Activated CD4-positive, alpha-beta memory T cell treated with anti-CD3 and anti-CD28 coated beads, Interleukin-2, amount 10 ng/mL, durations not matched to agents 7 days and 5 days (primary cell): ENCODE measurements at regions not wholly inside any gene's neighbourhood (a gene's known extent, or its start where the extent isn't known, plus 50 kb on each side); places are given as distances from the start of the nearest gene placed in this dataset.
A peak's percentile ranks its signal among the peaks of the same experiment; 100 is the strongest.

Source experiments
- CTCF ChIA-PET: fragments of 350-600 bp; sonication (Branson Sonifier 250); formaldehyde crosslinking; loops from one replicate; lab custom pipeline; 2021; ENCODE audit warnings: antibody characterized with exemption, inconsistent platforms; lab: Charles Lee
- POLR2A ChIA-PET: fragments of 350-600 bp; sonication (Branson Sonifier 250); formaldehyde crosslinking; loops from one replicate; lab custom pipeline; 2021; ENCODE audit warnings: antibody characterized with exemption; lab: Charles Lee
- DNase-seq: peaks from one replicate; pipeline ENCODE4 v3.0.0-alpha.2; 2020
- H3K27ac Mint-ChIP-seq: one replicate; pipeline ENCODE4 v1.8.0; 2021; ENCODE audit warnings: mild to moderate bottlenecking, mixed read lengths
- H3K27me3 Mint-ChIP-seq: one replicate; pipeline ENCODE4 v1.8.0; 2021; ENCODE audit warnings: mixed read lengths
- H3K36me3 Mint-ChIP-seq: one replicate; pipeline ENCODE4 v1.8.0; 2021; ENCODE audit warnings: low read depth, mixed read lengths
- H3K4me1 Mint-ChIP-seq: one replicate; pipeline ENCODE4 v1.8.0; 2021; ENCODE audit warnings: mixed read lengths
- H3K4me3 Mint-ChIP-seq: one replicate; pipeline ENCODE4 v1.8.0; 2021; ENCODE audit warnings: mild to moderate bottlenecking, mixed read lengths
- H3K9me3 Mint-ChIP-seq: one replicate; pipeline ENCODE4 v1.8.0; 2021; ENCODE audit warnings: mixed read lengths

GRCh38 chr12:4223273-4223845 is 50.2 kb upstream of the CCND2 start:
- peaks cover 3% of the 10 kb centered on the region for H3K36me3 Mint-ChIP-seq
- no peak for DNase-seq
- peaks cover 3% of the 10 kb centered on the region for H3K9me3 Mint-ChIP-seq
- H3K4me3 Mint-ChIP-seq = no peak overlapping the region
- CTCF ChIA-PET = interaction anchor here (0.6 to 1.2 kb wide), 3 partner anchors 11 to 116 kb away, joined by 3 read pairs; no protein-coding TSS in a partner anchor
- H3K27me3 Mint-ChIP-seq = peaks cover 18% of the 10 kb centered on the region
- no peak overlapping the region for H3K27ac Mint-ChIP-seq
- POLR2A ChIA-PET = interaction anchor here (0.6 kb wide), 1 partner anchor 9 kb away, joined by 3 read pairs; no protein-coding TSS in a partner anchor
- H3K4me1 Mint-ChIP-seq = peaks cover 19% of the 10 kb centered on the region

DNA sequence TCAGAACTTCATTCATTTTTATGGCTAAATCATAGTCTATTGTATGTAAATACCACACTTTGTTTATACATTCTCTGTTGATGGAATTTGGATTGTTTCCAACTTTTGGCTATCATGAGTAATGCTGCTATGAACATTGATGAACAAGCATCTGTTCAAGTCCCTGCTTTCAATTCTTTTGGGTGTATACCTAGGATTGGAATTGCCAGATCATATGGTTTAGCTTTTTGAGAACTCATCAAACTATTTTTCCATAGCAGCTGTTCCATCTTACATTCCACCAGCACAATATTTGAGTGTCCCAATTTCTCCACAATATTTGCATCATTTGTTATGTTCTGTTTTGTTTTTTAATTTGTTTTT is 52.3 kb upstream of the CCND2 start:
- Mint-ChIP-seq H3K27ac (no peak overlapping the region), H3K4me1 (peaks cover 33% of the 10 kb centered on the region), H3K9me3 (peaks cover 3% of the 10 kb centered on the region), H3K36me3 (peaks cover 3% of the 10 kb centered on the region), H3K27me3 (peaks cover 13% of the 10 kb centered on the region), H3K4me3 (no peak overlapping the region)
- DNase-seq = no peak
- POLR2A ChIA-PET = no interaction called here
- CTCF ChIA-PET = no interaction called here

- H3K27ac Mint-ChIP-seq = no peak overlapping the region
- ChIA-PET CTCF (no interaction called here), POLR2A (no interaction called here)
- no peak for DNase-seq
- peaks cover 8% of the 10 kb centered on the region for H3K27me3 Mint-ChIP-seq
- no peak overlapping the region for H3K4me3 Mint-ChIP-seq
- peaks cover 3% of the 10 kb centered on the region for H3K36me3 Mint-ChIP-seq
- H3K4me1 Mint-ChIP-seq = peaks cover 39% of the 10 kb centered on the region
- peaks cover 3% of the 10 kb centered on the region for H3K9me3 Mint-ChIP-seq
Observed at GRCh38 chr12:4220536-4221257, 52.9 kb upstream of the CCND2 start.

DNA sequence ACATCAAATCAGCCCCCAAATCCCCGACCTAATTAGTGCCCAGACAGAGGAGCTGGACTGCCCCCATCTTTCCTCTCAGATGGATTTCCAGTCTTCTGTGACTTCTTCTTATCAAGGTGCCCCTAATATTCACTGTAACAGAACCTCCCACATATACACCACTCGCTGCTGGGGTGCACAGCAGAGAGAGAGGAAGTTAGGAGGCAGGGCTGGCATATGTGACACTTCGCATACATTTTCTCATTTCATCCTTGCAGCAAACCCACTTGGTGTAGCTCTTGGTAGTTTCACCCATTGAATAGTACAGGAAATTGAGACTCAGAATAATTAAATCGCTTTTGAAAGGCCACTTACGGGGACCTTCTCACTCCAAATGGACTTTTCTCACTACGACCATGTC is 56.5 kb upstream of the CCND2 start:
- ChIA-PET CTCF (interaction anchor here (1.6 to 1.9 kb wide), 2 partner anchors 55 to 110 kb away, joined by 4 to 5 read pairs; no protein-coding TSS in a partner anchor), POLR2A (interaction anchor here (3.2 to 4.0 kb wide), 2 partner anchors 51 to 54 kb away, joined by 14 to 21 read pairs; no protein-coding TSS in a partner anchor)
- Mint-ChIP-seq H3K9me3 (no peaks in the 10 kb centered on the region), H3K27me3 (peaks cover 4% of the 10 kb centered on the region), H3K27ac (no peak overlapping the region), H3K36me3 (no peaks in the 10 kb centered on the region), H3K4me1 (peaks cover 43% of the 10 kb centered on the region), H3K4me3 (no peak overlapping the region)
- DNase-seq = no peak

DNA sequence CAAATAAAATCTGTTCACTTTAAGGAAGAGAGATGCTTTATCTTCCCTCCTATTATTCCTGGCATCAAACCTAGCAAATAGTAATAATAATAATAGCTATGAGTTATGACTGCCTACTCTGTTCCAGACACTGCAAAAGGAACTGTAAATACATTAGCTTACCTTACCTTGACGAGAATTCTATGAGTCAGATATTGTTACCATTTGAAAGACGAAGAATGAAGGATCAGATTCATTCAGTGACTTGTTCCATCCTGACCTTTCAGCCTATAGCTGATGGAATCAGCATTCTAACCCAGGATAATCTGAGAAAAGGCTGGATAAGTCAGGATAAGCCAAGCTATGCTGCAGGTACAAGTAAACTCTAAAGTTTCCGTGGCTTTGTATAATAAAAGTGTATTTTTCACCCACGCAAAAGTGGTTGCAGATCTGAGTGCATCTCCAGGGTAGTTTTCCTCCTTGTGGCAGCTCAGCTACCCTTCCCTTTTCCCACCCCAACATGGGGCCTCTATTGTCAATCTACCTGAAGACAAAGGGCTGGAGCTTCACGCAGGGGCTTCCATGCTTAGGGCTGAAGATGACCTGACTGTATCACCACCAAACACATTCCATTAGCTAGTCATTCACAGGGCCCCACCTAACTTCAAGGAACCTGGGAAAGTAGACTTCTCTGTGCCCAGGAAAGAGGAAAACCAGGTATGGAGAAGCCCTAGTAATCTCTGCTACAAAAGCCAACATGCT is 57.2 kb upstream of the CCND2 start:
- CTCF ChIA-PET = interaction anchor here (0.9 to 2.3 kb wide), 2 partner anchors 60 to 109 kb away, joined by 8 to 11 read pairs; no protein-coding TSS in a partner anchor
- Mint-ChIP-seq H3K36me3 (no peaks in the 10 kb centered on the region), H3K27me3 (peaks cover 7% of the 10 kb centered on the region), H3K4me1 (peaks cover 45% of the 10 kb centered on the region), H3K27ac (no peak overlapping the region), H3K9me3 (no peaks in the 10 kb centered on the region), H3K4me3 (no peak overlapping the region)
- POLR2A ChIA-PET = interaction anchor here (0.8 to 4.0 kb wide), 8 partner anchors 11 to 98 kb away, joined by 3 to 21 read pairs (median 4); no protein-coding TSS in a partner anchor
- no peak for DNase-seq

- H3K4me3 Mint-ChIP-seq = peak overlapping the region; percentile 59
- H3K9me3 Mint-ChIP-seq = no peaks in the 10 kb centered on the region
- peak overlapping the region; percentile 59 for H3K27ac Mint-ChIP-seq
- H3K36me3 Mint-ChIP-seq = no peaks in the 10 kb centered on the region
- peak; percentile 24 for DNase-seq
- CTCF ChIA-PET = interaction anchor here (0.6 to 2.3 kb wide), 5 partner anchors 10 to 108 kb away, joined by 3 to 11 read pairs (median 3); no protein-coding TSS in a partner anchor
- H3K4me1 Mint-ChIP-seq = peaks cover 45% of the 10 kb centered on the region
- H3K27me3 Mint-ChIP-seq = peaks cover 4% of the 10 kb centered on the region
- POLR2A ChIA-PET = interaction anchor here (0.8 to 4.0 kb wide), 11 partner anchors 8 to 108 kb away, joined by 3 to 21 read pairs (median 4); no protein-coding TSS in a partner anchor
Observed at GRCh38 chr12:4215229-4216186, 58.1 kb upstream of the CCND2 start.

- H3K27me3 Mint-ChIP-seq = peaks cover 2% of the 10 kb centered on the region
- peak overlapping the region; percentile 59 for H3K4me3 Mint-ChIP-seq
- H3K4me1 Mint-ChIP-seq = peaks cover 45% of the 10 kb centered on the region
- CTCF ChIA-PET = interaction anchor here (0.6 to 2.3 kb wide), 3 partner anchors 11 to 108 kb away, joined by 3 to 11 read pairs (median 3); no protein-coding TSS in a partner anchor
- H3K36me3 Mint-ChIP-seq = no peaks in the 10 kb centered on the region
- H3K9me3 Mint-ChIP-seq = no peaks in the 10 kb centered on the region
- peak overlapping the region; percentile 59 for H3K27ac Mint-ChIP-seq
- POLR2A ChIA-PET = interaction anchor here (1.0 to 4.0 kb wide), 7 partner anchors 9 to 107 kb away, joined by 3 to 21 read pairs (median 4); no protein-coding TSS in a partner anchor
- DNase-seq = no peak
Observed at GRCh38 chr12:4214877-4215228, 58.7 kb upstream of the CCND2 start.

DNA sequence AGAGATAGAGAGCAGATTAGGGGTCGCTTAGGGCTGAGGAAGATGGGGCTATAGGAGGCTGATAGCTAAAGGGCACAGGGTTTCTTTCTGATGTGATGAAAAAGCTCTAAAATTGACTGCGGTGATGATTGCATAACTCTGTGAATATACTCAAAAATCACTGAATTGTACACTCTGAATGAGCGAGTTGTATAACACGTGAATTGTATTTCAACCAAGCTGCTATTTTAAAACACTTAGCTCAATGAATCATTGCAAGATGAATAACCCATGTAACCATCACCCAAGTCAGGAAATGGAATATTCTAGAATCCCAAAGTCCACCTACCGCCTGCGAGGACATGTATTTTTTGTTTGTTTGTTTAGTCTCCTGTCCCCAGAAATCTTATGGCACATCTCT is 60.1 kb upstream of the CCND2 start:
- H3K9me3 Mint-ChIP-seq = no peaks in the 10 kb centered on the region
- no peaks in the 10 kb centered on the region for H3K36me3 Mint-ChIP-seq
- no peak for DNase-seq
- H3K4me3 Mint-ChIP-seq = no peak overlapping the region
- H3K27me3 Mint-ChIP-seq = peaks cover 6% of the 10 kb centered on the region
- CTCF ChIA-PET = no interaction called here
- H3K4me1 Mint-ChIP-seq = peaks cover 39% of the 10 kb centered on the region
- no peak overlapping the region for H3K27ac Mint-ChIP-seq
- POLR2A ChIA-PET = interaction anchor here (4.0 kb wide), 1 partner anchor 58 kb away, joined by 21 read pairs; no protein-coding TSS in a partner anchor

DNA sequence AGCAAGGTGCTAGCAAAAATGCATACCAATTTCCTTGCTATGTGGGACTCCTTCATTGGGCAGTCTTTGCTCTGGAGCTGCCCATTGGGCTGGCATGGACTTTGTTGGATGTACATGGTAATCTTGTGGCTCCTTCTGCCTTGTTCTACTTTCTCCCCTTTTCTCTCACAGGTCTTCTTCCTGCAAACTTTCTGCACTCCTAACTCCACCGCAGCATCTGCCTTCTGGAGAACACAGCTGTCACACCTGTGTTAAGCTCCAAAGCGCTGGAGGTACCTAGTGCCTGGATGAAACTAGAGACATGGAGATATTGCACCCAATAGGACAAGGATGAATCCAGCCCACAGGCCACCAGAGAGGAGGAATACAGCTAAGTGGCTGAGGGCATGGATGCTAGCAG is 60.7 kb upstream of the CCND2 start:
- Mint-ChIP-seq H3K4me3 (no peak overlapping the region), H3K27ac (no peak overlapping the region), H3K4me1 (peaks cover 33% of the 10 kb centered on the region), H3K36me3 (no peaks in the 10 kb centered on the region), H3K9me3 (no peaks in the 10 kb centered on the region), H3K27me3 (peaks cover 6% of the 10 kb centered on the region)
- DNase-seq = no peak
- CTCF ChIA-PET = no interaction called here
- POLR2A ChIA-PET = no interaction called here

- CTCF ChIA-PET = no interaction called here
- H3K27me3 Mint-ChIP-seq = peaks cover 6% of the 10 kb centered on the region
Observed at GRCh38 chr12:4211372-4211771, 62.2 kb upstream of the CCND2 start.

GRCh38 chr12:4210183-4210582 is 63.4 kb upstream of the CCND2 start:
- no peak overlapping the region for H3K27ac Mint-ChIP-seq
- peaks cover 7% of the 10 kb centered on the region for H3K27me3 Mint-ChIP-seq
- peaks cover 12% of the 10 kb centered on the region for H3K4me1 Mint-ChIP-seq
- no peaks in the 10 kb centered on the region for H3K9me3 Mint-ChIP-seq
- ChIA-PET POLR2A (interaction anchor here (1.1 kb wide), 2 partner anchors 61 to 93 kb away, joined by 3 read pairs; no protein-coding TSS in a partner anchor), CTCF (interaction anchor here (1.0 to 1.2 kb wide), 2 partner anchors 67 to 214 kb away, joined by 4 to 5 read pairs; no protein-coding TSS in a partner anchor)
- no peak for DNase-seq
- H3K4me3 Mint-ChIP-seq = no peak overlapping the region
- no peaks in the 10 kb centered on the region for H3K36me3 Mint-ChIP-seq

More at GRCh38 chr12:4211372-4211771, 62.2 kb upstream of the CCND2 start:
- DNase-seq = no peak
- H3K36me3 Mint-ChIP-seq = no peaks in the 10 kb centered on the region
- no peak overlapping the region for H3K4me3 Mint-ChIP-seq
- no peaks in the 10 kb centered on the region for H3K9me3 Mint-ChIP-seq
- POLR2A ChIA-PET = no interaction called here
- peaks cover 24% of the 10 kb centered on the region for H3K4me1 Mint-ChIP-seq
- no peak overlapping the region for H3K27ac Mint-ChIP-seq

GRCh38 chr12:4206470-4206869 is 67.1 kb upstream of the CCND2 start:
- CTCF ChIA-PET = no interaction called here
- no peak overlapping the region for H3K4me3 Mint-ChIP-seq
- no peak for DNase-seq
- H3K9me3 Mint-ChIP-seq = no peaks in the 10 kb centered on the region
- peaks cover 22% of the 10 kb centered on the region for H3K27me3 Mint-ChIP-seq
- no peaks in the 10 kb centered on the region for H3K36me3 Mint-ChIP-seq
- H3K27ac Mint-ChIP-seq = no peak overlapping the region
- POLR2A ChIA-PET = no interaction called here
- H3K4me1 Mint-ChIP-seq = peaks cover 2% of the 10 kb centered on the region
